SJSA1 (cell line): ENCODE measurements at regions not wholly inside any gene's neighbourhood (a gene's known extent, or its start where the extent isn't known, plus 50 kb on each side); places are given as distances from the start of the nearest gene placed in this dataset.

Experiments
- DNase-seq, 2 experiments: peaks; one replicate each; pipeline ENCODE4 v3.0.0-alpha.2; 2015 to 2020; ENCODE audit warnings: low spot score in 2 of 2, low read depth in 1 of 2
- H3K27ac ChIP-seq: fragments of 250-450 bp; sonication (Bioruptor Pico); 2 replicates; pipeline ENCODE4 v1.5.1; 2020; ENCODE audit warnings: mild to moderate bottlenecking, moderate library complexity
- H3K27me3 ChIP-seq: fragments of 250-450 bp; sonication (Bioruptor Pico); replicated peaks from 2 replicates; pipeline ENCODE4 v1.5.1; 2020; ENCODE audit warnings: mild to moderate bottlenecking, moderate library complexity
- H3K36me3 ChIP-seq: fragments of 250-450 bp; sonication (Bioruptor Pico); 2 replicates; pipeline ENCODE4 v1.5.1; 2020; ENCODE audit warnings: mild to moderate bottlenecking
- H3K4me1 ChIP-seq: fragments of 250-450 bp; sonication (Bioruptor Pico); replicated peaks from 2 replicates; pipeline ENCODE4 v1.6.1; 2021; ENCODE audit warnings: mild to moderate bottlenecking
- H3K4me3 ChIP-seq: fragments of 250-450 bp; sonication (Bioruptor Pico); 2 replicates; pipeline ENCODE4 v1.5.1; 2020; ENCODE audit warnings: mild to moderate bottlenecking
- H3K9me3 ChIP-seq: fragments of 250-450 bp; sonication (Bioruptor Pico); replicated peaks from 2 replicates; pipeline ENCODE4 v1.5.1; 2020; ENCODE audit warnings: mild to moderate bottlenecking

GRCh38 chr2:223368481-223368880 is 233.7 kb downstream of the SCG2 start:
- Histone ChIP-seq H3K27ac (no peak overlapping the region), H3K4me3 (no peak overlapping the region), H3K27me3 (peaks cover 5% of the 10 kb centered on the region), H3K36me3 (no peaks in the 10 kb centered on the region), H3K4me1 (no peaks in the 10 kb centered on the region), H3K9me3 (no peaks in the 10 kb centered on the region)
- DNase-seq, result no peak

GRCh38 chr2:223369889-223370288 is 232.3 kb downstream of the SCG2 start:
- H3K4me1 ChIP-seq, result no peaks in the 10 kb centered on the region
- H3K27me3 ChIP-seq, result peaks cover 5% of the 10 kb centered on the region
- no peak for DNase-seq
- no peak overlapping the region for H3K27ac ChIP-seq
- H3K4me3 ChIP-seq, result no peak overlapping the region
- H3K36me3 ChIP-seq, result no peaks in the 10 kb centered on the region
- no peaks in the 10 kb centered on the region for H3K9me3 ChIP-seq

GRCh38 chr2:223383315-223383714 is 218.8 kb downstream of the SCG2 start:
- Histone ChIP-seq H3K27me3 (peaks cover 3% of the 10 kb centered on the region; the same call in 1 of the 2 replicates), H3K27ac (no peak overlapping the region), H3K4me3 (no peak overlapping the region), H3K4me1 (no peaks in the 10 kb centered on the region), H3K36me3 (no peaks in the 10 kb centered on the region), H3K9me3 (no peaks in the 10 kb centered on the region)
- no peak for DNase-seq

- no peaks in the 10 kb centered on the region for H3K36me3 ChIP-seq
Observed at GRCh38 chr2:223386189-223386588, 216.0 kb downstream of the SCG2 start.

GRCh38 chr2:223386984-223387383 is 215.2 kb downstream of the SCG2 start:
- H3K4me3 ChIP-seq, result no peak overlapping the region
- no peak overlapping the region for H3K27ac ChIP-seq
- H3K36me3 ChIP-seq, result no peaks in the 10 kb centered on the region
- no peaks in the 10 kb centered on the region for H3K9me3 ChIP-seq
- H3K27me3 ChIP-seq, result peaks cover 3% of the 10 kb centered on the region; the same call in 1 of the 2 replicates
- H3K4me1 ChIP-seq, result no peaks in the 10 kb centered on the region
- no peak for DNase-seq

More at GRCh38 chr2:223386189-223386588, 216.0 kb downstream of the SCG2 start:
- Histone ChIP-seq H3K27me3 (peaks cover 3% of the 10 kb centered on the region; the same call in 1 of the 2 replicates), H3K4me3 (no peak overlapping the region), H3K9me3 (no peaks in the 10 kb centered on the region), H3K4me1 (no peaks in the 10 kb centered on the region), H3K27ac (no peak overlapping the region)
- no peak for DNase-seq

GRCh38 chr2:223389624-223390023 is 212.5 kb downstream of the SCG2 start:
- Histone ChIP-seq H3K9me3 (no peaks in the 10 kb centered on the region), H3K27ac (no peak overlapping the region), H3K4me3 (no peak overlapping the region), H3K27me3 (no peaks in the 10 kb centered on the region), H3K4me1 (no peaks in the 10 kb centered on the region), H3K36me3 (no peaks in the 10 kb centered on the region)
- DNase-seq, result no peak

- no peak for DNase-seq
- no peaks in the 10 kb centered on the region for H3K9me3 ChIP-seq
- H3K27me3 ChIP-seq, result no peaks in the 10 kb centered on the region
- no peak overlapping the region for H3K4me3 ChIP-seq
- no peak overlapping the region for H3K27ac ChIP-seq
- H3K36me3 ChIP-seq, result no peaks in the 10 kb centered on the region
- H3K4me1 ChIP-seq, result no peaks in the 10 kb centered on the region
Observed at GRCh38 chr2:223396993-223397392, 205.2 kb downstream of the SCG2 start.

- Histone ChIP-seq H3K9me3 (no peaks in the 10 kb centered on the region), H3K27me3 (no peaks in the 10 kb centered on the region), H3K27ac (no peak overlapping the region), H3K36me3 (no peaks in the 10 kb centered on the region), H3K4me1 (no peaks in the 10 kb centered on the region), H3K4me3 (no peak overlapping the region)
- DNase-seq, result no peak
Observed at GRCh38 chr2:223399357-223399957, 202.7 kb downstream of the SCG2 start.

- no peak for DNase-seq
- H3K27me3 ChIP-seq, result no peaks in the 10 kb centered on the region; the same call in 1 of the 2 replicates
- H3K27ac ChIP-seq, result no peak overlapping the region
- H3K9me3 ChIP-seq, result no peaks in the 10 kb centered on the region
- no peaks in the 10 kb centered on the region for H3K36me3 ChIP-seq
- H3K4me3 ChIP-seq, result no peak overlapping the region
- no peaks in the 10 kb centered on the region for H3K4me1 ChIP-seq
Observed at GRCh38 chr2:223404616-223405015, 197.5 kb downstream of the SCG2 start.

GRCh38 chr2:223414646-223415045 is 187.5 kb downstream of the SCG2 start:
- no peaks in the 10 kb centered on the region for H3K4me1 ChIP-seq
- H3K4me3 ChIP-seq, result no peak overlapping the region
- no peaks in the 10 kb centered on the region for H3K27me3 ChIP-seq
- no peaks in the 10 kb centered on the region for H3K9me3 ChIP-seq
- no peak for DNase-seq
- no peak overlapping the region for H3K27ac ChIP-seq
- H3K36me3 ChIP-seq, result no peaks in the 10 kb centered on the region

GRCh38 chr2:223415071-223415470 is 187.1 kb downstream of the SCG2 start:
- Histone ChIP-seq H3K4me3 (no peak overlapping the region), H3K4me1 (no peaks in the 10 kb centered on the region), H3K27me3 (no peaks in the 10 kb centered on the region), H3K36me3 (no peaks in the 10 kb centered on the region), H3K27ac (no peak overlapping the region), H3K9me3 (no peaks in the 10 kb centered on the region)
- no peak for DNase-seq

- no peak for DNase-seq
- H3K36me3 ChIP-seq, result no peaks in the 10 kb centered on the region
- H3K27ac ChIP-seq, result no peak overlapping the region
- H3K4me3 ChIP-seq, result no peak overlapping the region
- H3K4me1 ChIP-seq, result no peaks in the 10 kb centered on the region
- no peaks in the 10 kb centered on the region for H3K27me3 ChIP-seq
- no peaks in the 10 kb centered on the region for H3K9me3 ChIP-seq
Observed at GRCh38 chr2:223416815-223417610, 185.1 kb downstream of the SCG2 start.

- Histone ChIP-seq H3K36me3 (no peaks in the 10 kb centered on the region), H3K9me3 (no peaks in the 10 kb centered on the region), H3K4me3 (no peak overlapping the region), H3K4me1 (no peaks in the 10 kb centered on the region), H3K27ac (no peak overlapping the region), H3K27me3 (no peaks in the 10 kb centered on the region)
- no peak for DNase-seq
Observed at GRCh38 chr2:223418131-223418530, 184.0 kb downstream of the SCG2 start.

- Histone ChIP-seq H3K9me3 (no peaks in the 10 kb centered on the region), H3K27ac (no peak overlapping the region), H3K4me1 (no peaks in the 10 kb centered on the region), H3K27me3 (no peaks in the 10 kb centered on the region), H3K36me3 (no peaks in the 10 kb centered on the region), H3K4me3 (no peak overlapping the region)
- DNase-seq, result no peak
Observed at GRCh38 chr2:223418604-223419199, 183.5 kb downstream of the SCG2 start.
